Epithelial cell of esophagus (primary cell): ENCODE measurements at regions not wholly inside any gene's neighbourhood (a gene's known extent, or its start where the extent isn't known, plus 50 kb on each side); places are given as distances from the start of the nearest gene placed in this dataset.

Experiments used
- DNase-seq: peaks from one replicate; pipeline ENCODE4 v3.0.0; 2010; ENCODE audit warnings: low read depth
- H3K4me3 ChIP-seq: 2 replicates; pipeline ENCODE4 v1.5.1; 2011; ENCODE audit warnings: mild to moderate bottlenecking, low read length, control low read depth
- TF ChIP-seq, protein P1 (sequence below): IDR thresholded peaks from 2 replicates; pipeline ENCODE4 v1.5.1; 2011; ENCODE audit warnings: low read depth, mild to moderate bottlenecking, low read length, control low read depth, inconsistent platforms; ENCODE audit not compliant: insufficient read depth; ENCODE audit errors: missing control alignments

DNA sequence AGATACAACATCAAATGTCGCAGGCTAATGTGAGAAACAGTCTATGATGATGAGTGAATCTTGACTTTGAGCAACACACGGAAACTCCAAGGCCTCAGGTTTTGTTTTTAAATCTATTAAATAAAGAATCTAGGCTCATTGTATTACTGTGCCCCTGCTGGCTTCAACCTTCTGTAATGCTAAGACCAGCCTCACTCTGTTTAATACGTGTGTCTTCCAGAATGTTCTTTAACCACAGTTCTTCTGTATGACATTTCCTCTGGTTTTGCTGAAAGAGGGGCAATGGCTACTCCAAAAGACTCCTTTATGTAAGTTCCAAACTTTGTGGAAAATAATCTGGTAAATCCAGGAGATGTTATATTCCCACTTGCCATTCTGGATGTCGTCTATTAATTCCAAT is 101.1 kb upstream of the TIAM1 start:
- DNase-seq = no peak
- TF ChIP-seq, protein P1, sequence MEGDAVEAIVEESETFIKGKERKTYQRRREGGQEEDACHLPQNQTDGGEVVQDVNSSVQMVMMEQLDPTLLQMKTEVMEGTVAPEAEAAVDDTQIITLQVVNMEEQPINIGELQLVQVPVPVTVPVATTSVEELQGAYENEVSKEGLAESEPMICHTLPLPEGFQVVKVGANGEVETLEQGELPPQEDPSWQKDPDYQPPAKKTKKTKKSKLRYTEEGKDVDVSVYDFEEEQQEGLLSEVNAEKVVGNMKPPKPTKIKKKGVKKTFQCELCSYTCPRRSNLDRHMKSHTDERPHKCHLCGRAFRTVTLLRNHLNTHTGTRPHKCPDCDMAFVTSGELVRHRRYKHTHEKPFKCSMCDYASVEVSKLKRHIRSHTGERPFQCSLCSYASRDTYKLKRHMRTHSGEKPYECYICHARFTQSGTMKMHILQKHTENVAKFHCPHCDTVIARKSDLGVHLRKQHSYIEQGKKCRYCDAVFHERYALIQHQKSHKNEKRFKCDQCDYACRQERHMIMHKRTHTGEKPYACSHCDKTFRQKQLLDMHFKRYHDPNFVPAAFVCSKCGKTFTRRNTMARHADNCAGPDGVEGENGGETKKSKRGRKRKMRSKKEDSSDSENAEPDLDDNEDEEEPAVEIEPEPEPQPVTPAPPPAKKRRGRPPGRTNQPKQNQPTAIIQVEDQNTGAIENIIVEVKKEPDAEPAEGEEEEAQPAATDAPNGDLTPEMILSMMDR = no peak
- H3K4me3 ChIP-seq = no peak overlapping the region

DNA sequence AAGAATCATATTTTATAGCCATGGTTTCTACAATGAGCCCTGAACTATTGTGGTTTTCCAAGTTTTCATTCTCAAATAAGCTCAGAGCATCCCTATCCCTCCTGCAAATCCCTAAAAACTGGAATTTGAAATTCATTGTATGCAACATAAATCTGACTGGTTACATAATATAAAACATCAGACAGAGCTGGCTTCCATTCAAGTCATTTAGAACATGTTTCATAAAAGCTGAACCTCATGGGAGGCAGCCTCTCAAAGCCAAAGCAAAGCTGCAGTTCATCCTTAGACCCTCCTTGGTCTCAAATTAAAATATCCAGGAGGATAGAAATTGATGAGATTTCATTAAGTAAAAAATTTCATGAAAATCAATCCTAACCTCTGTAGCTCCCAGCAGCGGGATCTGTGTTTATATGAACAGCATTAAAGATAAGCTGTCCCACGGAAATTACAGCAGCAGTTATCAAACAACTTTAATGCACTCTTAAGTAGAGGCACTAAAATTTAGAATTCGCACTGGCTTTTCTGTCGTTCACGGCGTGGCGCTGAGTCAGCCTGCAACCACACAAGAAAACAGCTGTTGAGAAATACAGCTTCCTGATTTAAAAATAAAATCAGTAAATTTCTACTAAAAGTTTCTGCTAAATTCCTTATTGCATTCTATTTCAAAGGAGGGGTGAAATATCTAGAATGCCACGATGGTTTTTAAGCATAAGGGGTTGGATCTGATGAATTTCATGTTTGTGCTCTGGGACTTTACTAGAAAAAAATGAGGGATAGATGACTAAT is 99.9 kb upstream of the TIAM1 start:
- TF ChIP-seq, protein P1 = no peak
- no peak overlapping the region for H3K4me3 ChIP-seq
- DNase-seq = no peak

DNA sequence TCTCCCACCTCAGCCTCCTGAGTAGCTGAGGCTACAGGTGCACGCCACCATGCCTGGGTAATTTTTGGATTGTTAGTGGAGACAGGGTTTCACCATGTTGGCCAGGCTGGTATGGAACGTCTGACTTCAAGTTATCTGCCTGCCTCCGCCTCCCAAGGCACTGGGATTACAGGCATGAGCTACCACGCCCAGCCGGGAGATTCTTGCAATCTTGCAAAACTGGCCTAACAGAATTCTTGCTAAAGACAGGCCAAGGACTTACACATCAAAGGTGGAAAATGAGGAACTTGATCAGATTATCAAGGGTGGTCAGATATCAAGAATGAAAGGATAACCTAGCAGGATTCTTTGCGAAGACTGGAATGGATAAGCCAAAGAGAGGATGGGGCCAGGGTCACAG is 98.3 kb upstream of the TIAM1 start:
- H3K4me3 ChIP-seq = no peak overlapping the region
- TF ChIP-seq, protein P1 = no peak
- peak; percentile 56 for DNase-seq

DNA sequence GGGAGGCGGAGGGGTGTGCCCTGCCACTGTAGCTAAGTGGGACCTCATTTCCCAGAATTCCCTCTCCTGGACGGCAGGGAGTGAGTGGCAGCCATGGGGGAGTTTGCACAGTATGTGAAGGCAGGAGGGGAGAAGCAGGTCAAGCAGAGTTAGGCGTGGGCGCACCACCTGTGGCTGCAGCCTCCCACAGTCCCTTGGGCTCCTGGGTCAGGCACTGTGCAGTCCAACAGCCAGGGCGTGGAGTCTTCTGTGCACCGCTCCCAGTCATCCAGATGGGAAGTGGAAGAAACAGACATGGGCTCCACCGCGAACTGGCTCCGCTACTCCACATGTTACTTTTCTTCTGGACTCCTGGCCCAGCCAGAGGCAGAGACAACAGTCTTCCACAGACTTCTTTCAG is 85.4 kb upstream of the TIAM1 start:
- no peak for DNase-seq
- H3K4me3 ChIP-seq = no peak overlapping the region
- TF ChIP-seq, protein P1 = no peak

DNA sequence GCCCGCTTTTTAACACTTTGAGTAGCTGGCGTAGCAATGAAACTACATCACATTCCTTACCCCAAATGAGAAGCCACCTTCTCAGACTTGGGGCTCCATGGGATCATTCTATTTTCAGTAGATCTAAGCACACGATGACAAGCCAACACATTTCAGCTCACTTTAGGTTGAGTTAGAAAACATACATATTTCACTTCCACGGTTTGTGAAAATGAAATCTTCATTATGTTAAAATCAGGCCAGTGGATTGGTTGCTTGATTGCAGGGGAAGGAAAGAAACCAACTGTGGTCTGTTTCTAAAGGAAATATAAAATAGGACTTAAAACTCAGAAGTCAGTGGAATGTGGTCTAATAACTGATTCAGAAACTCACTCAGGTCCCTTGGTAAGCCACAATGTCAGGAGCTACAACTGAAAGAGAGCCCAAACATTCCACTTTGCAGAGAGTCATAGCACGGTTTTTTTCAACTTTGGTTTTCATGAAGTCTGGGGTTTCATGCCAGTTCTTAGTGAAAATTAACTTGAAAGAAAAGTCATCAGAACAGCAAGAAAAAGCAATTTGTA is 82.3 kb upstream of the TIAM1 start:
- DNase-seq = no peak
- TF ChIP-seq, protein P1 = no peak
- H3K4me3 ChIP-seq = no peak overlapping the region

DNA sequence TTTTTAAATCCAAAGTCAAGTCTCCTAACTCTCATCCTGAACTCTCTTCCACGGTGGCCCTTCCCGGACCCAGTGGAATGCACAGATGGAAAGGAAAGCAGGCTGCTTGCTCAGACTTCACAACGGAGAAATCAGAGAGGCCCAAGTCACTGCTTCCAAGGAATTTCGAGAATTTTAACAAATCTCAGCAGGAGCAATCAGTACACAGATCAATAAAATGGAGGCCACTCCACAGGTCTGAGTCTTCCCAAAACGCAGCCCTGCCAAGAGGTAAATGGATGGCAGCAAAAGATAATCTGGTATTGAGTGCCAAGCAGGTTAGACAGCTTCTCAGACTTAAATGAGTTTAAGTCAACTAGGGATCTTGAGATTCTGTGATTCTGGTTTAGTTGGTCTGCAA is 81.1 kb upstream of the TIAM1 start:
- DNase-seq = no peak
- H3K4me3 ChIP-seq = no peak overlapping the region
- TF ChIP-seq, protein P1 = no peak

DNA sequence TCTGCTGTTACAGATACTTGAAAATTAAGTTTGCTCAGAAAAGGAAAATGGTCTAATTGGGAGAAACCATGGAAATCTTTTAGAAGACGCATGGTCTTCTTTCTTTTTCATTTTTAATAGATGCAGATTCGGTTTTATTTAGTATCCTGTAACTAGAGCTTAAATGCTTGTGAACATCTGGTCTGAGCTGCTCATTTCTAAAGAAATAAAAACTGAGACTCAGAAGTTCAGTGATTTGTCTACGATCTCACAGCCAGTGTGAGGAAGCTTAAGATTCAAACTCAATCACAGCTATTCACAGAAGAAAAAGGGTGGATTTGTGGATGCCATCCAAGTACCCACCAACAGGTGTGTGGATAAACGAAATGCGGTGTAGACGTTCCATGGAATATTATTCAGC is 80.0 kb upstream of the TIAM1 start:
- no peak for DNase-seq
- TF ChIP-seq, protein P1 = no peak
- H3K4me3 ChIP-seq = no peak overlapping the region
